Mucosa of descending colon (tissue), 3 donors: ENCODE measurements at regions not wholly inside any gene's neighbourhood (a gene's known extent, or its start where the extent isn't known, plus 50 kb on each side); places are given as distances from the start of the nearest gene placed in this dataset.

Experiments used
- ATAC-seq: fragments of 200-7000 bp; cut with Tn5 transposase; one replicate; pipeline ENCODE4 v1.9.1; 2020; ENCODE audit warnings: mild to moderate bottlenecking, moderate library complexity
- DNase-seq, 3 donors: peaks; one replicate each; pipeline ENCODE4 v3.0.0-alpha.2; 2020
- H3K36me3 ChIP-seq: fragments of 200-600 bp; one replicate; pipeline ENCODE4 v1.8.0; 2021; ENCODE audit warnings: low read depth, mild to moderate bottlenecking
- H3K4me1 ChIP-seq: fragments of 200-600 bp; one replicate; pipeline ENCODE4 v1.8.0; 2021; ENCODE audit warnings: low read depth, mild to moderate bottlenecking
- H3K4me3 ChIP-seq: fragments of 200-600 bp; one replicate; pipeline ENCODE4 v1.8.0; 2021; ENCODE audit warnings: mild to moderate bottlenecking
- H3K9me3 ChIP-seq: fragments of 200-600 bp; one replicate; pipeline ENCODE4 v1.8.0; 2021; ENCODE audit warnings: mild to moderate bottlenecking
- CTCF ChIP-seq: fragments of 200-600 bp; IDR thresholded peaks from one replicate; pipeline ENCODE4 v1.8.0; 2022; ENCODE audit warnings: antibody characterized with exemption, mild to moderate bottlenecking
- intact Hi-C, 2 donors: fragments of 100-400 bp; cut with DNase I in 1 of 2; cut with micrococcal nuclease in 1 of 2; formaldehyde crosslinking; loops; one replicate each; pipeline versions ENCODE4 v1.11.0 to v1.11.1; 2022; cut with DNase I, micrococcal nuclease
- donor health status: DM: no; HTN: no; CAD: no; lungs with moderate emphysema.
- donor health status: DM: no; HTN: no; CAD: no.
- donor health status: DM: no; HTN: yes; CAD: no.

GRCh38 chr5:3793162-3793561 lies 197.5 kb downstream of the IRX1 start:
- H3K36me3 ChIP-seq: no peaks in the 10 kb centered on the region
- no peak for ATAC-seq
- no peaks in the 10 kb centered on the region for H3K4me1 ChIP-seq
- no peak for TF ChIP-seq CTCF
- DNase-seq: no peak
- intact Hi-C loops: no loop called here
- H3K4me3 ChIP-seq: no peak overlapping the region
- H3K9me3 ChIP-seq: peaks cover 9% of the 10 kb centered on the region

- ATAC-seq (no peak), DNase-seq (no peak)
- intact Hi-C loops: no loop called here
- no peak for TF ChIP-seq CTCF
- peaks cover 11% of the 10 kb centered on the region for H3K9me3 ChIP-seq
- no peaks in the 10 kb centered on the region for H3K4me1 ChIP-seq
- no peaks in the 10 kb centered on the region for H3K36me3 ChIP-seq
- no peak overlapping the region for H3K4me3 ChIP-seq
These were observed 199.0 kb downstream of the IRX1 start for GRCh38 chr5:3794611-3795010.

GRCh38 chr5:3796736-3797135 lies 201.1 kb downstream of the IRX1 start:
- Histone ChIP-seq H3K36me3 (no peaks in the 10 kb centered on the region), H3K9me3 (peaks cover 15% of the 10 kb centered on the region), H3K4me3 (no peak overlapping the region), H3K4me1 (no peaks in the 10 kb centered on the region)
- intact Hi-C loops: no loop called here
- DNase-seq (no peak), ATAC-seq (no peak)
- TF ChIP-seq CTCF: no peak

- H3K4me3 ChIP-seq: no peak overlapping the region
- TF ChIP-seq CTCF: no peak
- H3K36me3 ChIP-seq: no peaks in the 10 kb centered on the region
- no peaks in the 10 kb centered on the region for H3K4me1 ChIP-seq
- peaks cover 13% of the 10 kb centered on the region for H3K9me3 ChIP-seq
- ATAC-seq: no peak
- intact Hi-C loops: no loop called here
- DNase-seq: no peak
These were observed 206.3 kb downstream of the IRX1 start for GRCh38 chr5:3801967-3802366.

GRCh38 chr5:3809455-3809854 lies 213.8 kb downstream of the IRX1 start:
- intact Hi-C loops: no loop called here
- Histone ChIP-seq H3K9me3 (peaks cover 19% of the 10 kb centered on the region), H3K4me3 (no peak overlapping the region), H3K36me3 (no peaks in the 10 kb centered on the region), H3K4me1 (no peaks in the 10 kb centered on the region)
- no peak for DNase-seq
- no peak for TF ChIP-seq CTCF
- ATAC-seq: no peak

- H3K4me1 ChIP-seq: no peaks in the 10 kb centered on the region
- no peak for TF ChIP-seq CTCF
- peaks cover 13% of the 10 kb centered on the region for H3K9me3 ChIP-seq
- DNase-seq (no peak), ATAC-seq (no peak)
- H3K4me3 ChIP-seq: no peak overlapping the region
- intact Hi-C loops: no loop called here
- H3K36me3 ChIP-seq: no peaks in the 10 kb centered on the region
These were observed 215.5 kb downstream of the IRX1 start for GRCh38 chr5:3811116-3811515.
